Keratinocyte (primary cell): ENCODE measurements at regions not wholly inside any gene's neighbourhood (a gene's known extent, or its start where the extent isn't known, plus 50 kb on each side); places are given as distances from the start of the nearest gene placed in this dataset.

Source experiments
- CTCF ChIP-seq, 3 experiments: IDR thresholded peaks in 1 of 3; conservative IDR thresholded peaks in 1 of 3; optimal IDR thresholded peaks in 1 of 3; 2 replicates in 2 of 3; 3 replicates in 1 of 3; pipeline versions ENCODE3 to v1.5.1; 2011; ENCODE audit warnings: low read length in 3 of 3, mild to moderate bottlenecking in 3 of 3, moderate library complexity in 2 of 3, control low read depth in 1 of 3, inconsistent platforms in 1 of 3; ENCODE audit not compliant: insufficient read depth in 2 of 3; ENCODE audit errors: extremely low read depth in 1 of 3
- EZH2 ChIP-seq: IDR thresholded peaks from one replicate; pipeline ENCODE4 v1.6.1; 2012; ENCODE audit warnings: inconsistent platforms, mild to moderate bottlenecking, low read length, moderate library complexity

- TF ChIP-seq CTCF (optimal IDR thresholded peaks at IDR 0.05 in 1 of 3, IDR thresholded peaks at IDR 0.05 in 1 of 3, conservative IDR thresholded peaks at IDR 0.05 in 1 of 3; ENCODE audit: extremely low read depth in 1 of 3, insufficient read depth in 2 of 3, low read length in 3 of 3), result no peak
- TF ChIP-seq EZH2, result no peak
Observed at GRCh38 chr13:34031610-34032009, 213.7 kb downstream of the RFC3 start.
